HuH-7.5 (cell line): ENCODE measurements at regions not wholly inside any gene's neighbourhood (a gene's known extent, or its start where the extent isn't known, plus 50 kb on each side); places are given as distances from the start of the nearest gene placed in this dataset.
A peak's percentile ranks its signal among the peaks of the same experiment; 100 is the strongest.

ENCODE experiments used
- DNase-seq: peaks from one replicate; pipeline ENCODE4 v3.0.0; 2011; ENCODE audit warnings: low spot score

GRCh38 chr3:107992976-107993684 is 97.7 kb downstream of the CD47 start:
- DNase-seq, result no peak

- no peak for DNase-seq
These were observed 99.9 kb downstream of the CD47 start for GRCh38 chr3:107990926-107991325.

- DNase-seq, result no peak
These were observed 100.4 kb downstream of the CD47 start for GRCh38 chr3:107990433-107990832.

- DNase-seq, result no peak
These were observed 101.2 kb downstream of the CD47 start for GRCh38 chr3:107989661-107990060.

- no peak for DNase-seq
These were observed 102.2 kb downstream of the CD47 start for GRCh38 chr3:107988460-107989175.

GRCh38 chr3:107987036-107987939 is 103.5 kb downstream of the CD47 start:
- DNase-seq, result peak; percentile 32

GRCh38 chr3:107986505-107986904 is 104.3 kb downstream of the CD47 start:
- no peak for DNase-seq

GRCh38 chr3:107985496-107985895 is 105.3 kb downstream of the CD47 start:
- no peak for DNase-seq

- DNase-seq, result no peak
These were observed 107.6 kb downstream of the CD47 start for GRCh38 chr3:107983247-107983646.

- no peak for DNase-seq
These were observed 108.7 kb downstream of the CD47 start for GRCh38 chr3:107982165-107982564.

GRCh38 chr3:107981471-107982111 is 109.2 kb downstream of the CD47 start:
- no peak for DNase-seq

GRCh38 chr3:107979538-107979937 is 111.3 kb downstream of the CD47 start:
- DNase-seq, result no peak

GRCh38 chr3:107978131-107979055 is 112.4 kb downstream of the CD47 start:
- no peak for DNase-seq

GRCh38 chr3:107977221-107978130 is 113.4 kb downstream of the CD47 start:
- no peak for DNase-seq

GRCh38 chr3:107976202-107976800 is 114.5 kb downstream of the CD47 start:
- DNase-seq, result no peak

GRCh38 chr3:107975529-107976201 is 115.2 kb downstream of the CD47 start:
- DNase-seq, result no peak

GRCh38 chr3:107973961-107974360 is 116.9 kb downstream of the CD47 start:
- DNase-seq, result no peak

GRCh38 chr3:107973152-107973551 is 117.7 kb downstream of the CD47 start:
- no peak for DNase-seq

- no peak for DNase-seq
These were observed 119.7 kb downstream of the CD47 start for GRCh38 chr3:107970993-107971580.
